ENCODE measurements at regions not wholly inside any gene's neighbourhood (a gene's known extent, or its start where the extent isn't known, plus 50 kb on each side); places are given as distances from the start of the nearest gene placed in this dataset.
"Not testable (repeated sequence)": the region's sequence is repeated elsewhere in the genome, so short reads cannot be mapped to it uniquely, and the experiment has no call there.

DNA sequence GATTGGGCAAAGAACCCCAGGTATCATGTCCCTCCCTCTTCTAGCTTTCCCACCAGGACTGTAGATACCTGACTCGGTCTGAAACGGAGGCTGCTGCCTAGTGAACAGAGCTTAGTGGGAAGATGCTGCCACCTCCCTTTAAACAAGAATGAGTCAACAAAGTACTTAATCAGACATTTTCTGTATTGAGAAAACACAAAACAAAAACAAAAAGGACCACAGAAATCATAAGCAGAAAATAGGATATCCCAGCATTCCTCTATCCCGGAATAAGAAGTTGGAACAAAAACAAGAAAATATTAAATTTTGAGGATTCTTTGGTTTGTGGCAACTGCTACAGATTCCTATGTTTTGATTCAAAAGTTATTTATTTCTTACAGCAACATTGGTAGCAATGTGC, 51.7 kb upstream of the COL8A1 start:
- DNase-seq (ENCODE audit: low spot score), result no peak

DNA sequence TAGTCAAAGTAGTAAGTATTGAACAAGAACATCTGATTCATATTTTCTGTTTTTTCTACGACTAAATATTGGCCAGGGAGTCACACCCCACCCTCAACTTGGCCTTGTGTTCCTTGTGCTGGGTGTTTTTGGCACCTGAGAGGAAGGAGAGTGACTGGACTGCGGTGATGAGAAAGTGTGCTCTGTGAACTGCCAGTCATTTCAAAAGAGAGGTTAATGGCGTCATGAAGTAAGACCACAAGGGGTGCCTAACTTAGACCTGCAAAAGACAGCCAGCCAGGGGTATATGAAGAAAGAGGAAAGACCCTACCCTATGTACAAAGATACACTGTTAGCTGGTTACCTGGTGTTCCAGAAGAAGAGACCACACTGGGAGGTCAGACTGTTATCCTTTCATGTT, 58.4 kb upstream of the COL8A1 start:
- no peak for DNase-seq (ENCODE audit: low spot score)

DNA sequence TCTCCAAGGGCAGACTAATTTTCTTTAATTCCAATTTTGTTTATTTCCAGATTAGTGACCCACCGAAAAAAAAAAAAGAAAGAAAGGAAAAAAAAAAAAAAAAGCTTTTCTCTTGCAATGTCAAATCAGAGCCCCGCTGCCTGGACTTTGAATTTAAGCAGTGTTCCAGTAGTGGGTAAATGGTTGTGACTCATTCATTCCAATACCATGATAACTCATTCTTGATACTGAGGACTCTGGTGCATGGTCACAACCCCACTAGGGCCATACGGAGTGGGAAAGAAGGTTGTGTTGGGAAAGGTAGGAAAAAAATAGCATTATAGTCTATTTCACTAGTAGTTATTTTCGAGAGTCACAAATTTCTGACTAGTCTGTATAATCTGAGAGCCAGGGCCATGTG, 59.1 kb upstream of the COL8A1 start:
- no peak for DNase-seq (ENCODE audit: low spot score)

DNA sequence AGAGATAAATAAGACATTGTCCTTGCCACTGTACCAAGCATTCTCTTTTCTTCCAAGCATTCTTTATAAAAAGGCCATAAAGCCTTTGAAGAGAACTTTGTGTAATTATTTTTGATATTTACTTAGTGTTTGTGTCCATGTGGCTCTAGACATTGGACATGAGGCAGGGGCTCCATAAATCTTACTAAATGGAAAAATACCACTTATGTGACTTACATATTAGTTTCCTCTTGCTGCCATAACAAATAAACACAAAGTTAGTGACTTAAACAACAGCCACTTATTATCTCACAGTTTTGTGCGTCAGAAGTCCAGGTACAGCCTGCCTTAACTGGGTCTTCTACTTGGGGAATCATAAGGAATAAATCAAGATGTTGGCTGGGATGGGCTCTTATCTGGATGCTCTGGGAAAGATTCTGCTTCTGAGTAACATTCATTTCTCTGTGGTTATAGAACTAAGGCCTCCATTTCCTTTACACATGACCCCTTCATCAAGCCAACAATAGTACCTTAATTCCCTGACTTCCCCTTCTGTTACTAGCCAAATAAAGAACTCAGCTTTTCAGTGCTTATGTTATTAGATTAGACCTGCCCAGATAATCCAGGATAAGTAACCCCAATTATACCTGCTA, 59.9 kb upstream of the COL8A1 start:
- DNase-seq (ENCODE audit: low spot score), result no peak

DNA sequence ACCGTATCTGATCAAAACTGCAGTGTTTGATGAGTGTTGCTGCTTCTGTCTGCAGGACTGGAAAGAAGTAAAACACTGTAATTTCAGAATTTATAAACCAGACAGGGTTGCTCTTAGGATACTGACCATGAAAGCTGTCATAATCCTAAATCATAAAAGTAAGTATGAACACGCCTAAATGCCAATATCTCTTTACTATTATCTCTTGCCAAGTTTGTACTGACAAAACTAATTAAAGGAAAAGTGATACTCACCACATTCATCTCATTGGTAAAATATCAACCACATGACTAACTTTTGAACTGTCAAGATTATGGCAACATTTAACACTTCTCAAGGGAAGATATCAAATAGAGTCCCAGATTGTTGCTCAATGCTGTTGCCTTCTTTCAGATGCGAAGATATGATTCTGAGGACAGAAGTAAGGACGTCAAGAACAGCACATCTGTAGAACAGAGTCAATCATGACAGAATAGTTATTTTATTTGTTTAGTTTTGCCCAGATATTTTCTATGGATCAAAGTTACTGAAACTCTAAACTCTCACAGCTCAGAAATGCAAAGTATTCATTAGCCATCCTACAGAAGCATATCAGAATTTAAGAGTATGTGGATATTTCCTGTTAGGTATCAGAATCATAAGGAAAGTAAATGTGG, 61.4 kb upstream of the COL8A1 start:
- DNase-seq (ENCODE audit: low spot score), result no peak

DNA sequence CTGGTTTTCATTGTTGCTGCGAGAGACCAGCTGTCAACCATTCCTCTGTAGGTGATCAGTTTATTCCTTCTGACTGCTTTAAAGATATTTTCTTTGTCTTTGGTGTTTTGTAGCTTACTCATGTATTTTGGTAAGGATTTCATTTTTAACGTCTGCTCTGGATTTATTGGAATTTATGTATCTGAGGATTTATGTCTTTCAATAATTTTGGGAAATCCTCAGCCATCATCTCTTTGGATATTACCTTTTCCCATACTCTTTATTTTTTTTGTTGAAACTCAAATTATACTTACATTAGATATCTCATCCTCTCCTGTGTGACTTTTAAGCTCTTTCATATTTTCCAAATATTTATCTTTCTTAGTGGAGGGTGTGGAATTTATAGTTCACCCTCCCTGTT, 62.7 kb upstream of the COL8A1 start:
- DNase-seq (ENCODE audit: low spot score), result no peak

DNA sequence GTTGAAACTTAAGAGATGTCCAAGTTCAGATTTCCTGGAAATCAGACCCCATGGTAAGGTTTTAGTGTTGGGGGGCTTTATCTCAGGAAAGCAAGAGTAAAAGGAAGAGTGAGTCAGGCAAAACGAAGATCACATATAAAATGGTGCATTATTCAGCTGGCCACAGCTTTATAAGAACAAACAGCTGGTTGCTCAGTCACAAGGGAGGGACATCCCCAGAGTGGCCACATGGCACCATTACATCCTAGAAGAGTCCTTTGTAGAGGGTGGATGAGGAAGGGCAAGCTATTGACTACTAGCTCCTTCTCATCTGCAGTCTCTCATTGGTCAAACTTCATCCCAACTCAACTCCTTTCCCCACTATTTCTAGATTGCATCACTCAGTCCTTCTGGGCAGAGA, 68.3 kb upstream of the COL8A1 start:
- DNase-seq (ENCODE audit: low spot score), result no peak

DNA sequence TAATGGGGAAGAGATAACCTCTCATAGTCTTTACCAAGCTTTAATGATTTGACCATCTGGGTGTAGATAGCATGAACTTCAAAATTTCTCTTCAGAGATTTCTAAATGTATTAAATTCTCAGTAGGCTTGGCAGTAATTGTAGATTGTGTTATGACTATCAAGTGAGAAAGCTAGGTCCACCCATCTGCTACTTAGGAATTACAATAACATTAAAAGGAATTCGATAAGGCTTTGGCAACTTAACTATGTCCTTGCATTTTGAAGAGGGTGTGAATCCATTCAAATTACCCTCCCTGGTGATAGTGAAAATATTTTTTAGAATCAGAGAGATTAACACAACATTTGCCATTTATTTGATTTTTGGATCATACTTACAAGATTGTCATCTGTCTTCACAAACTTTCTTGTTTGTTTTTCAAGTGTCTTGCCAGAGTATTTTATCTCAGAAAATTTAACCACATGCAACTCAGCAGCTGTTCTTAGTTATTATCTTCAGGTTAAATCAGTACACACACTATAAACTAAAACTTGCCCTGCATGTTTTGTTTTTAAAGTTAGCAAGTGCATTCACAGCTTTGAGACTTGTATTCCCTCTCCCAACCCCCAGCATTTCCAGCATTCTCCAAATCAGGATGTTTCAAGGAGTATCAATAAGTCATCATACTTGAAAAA, 69.6 kb upstream of the COL8A1 start:
- no peak for DNase-seq (ENCODE audit: low spot score)

DNA sequence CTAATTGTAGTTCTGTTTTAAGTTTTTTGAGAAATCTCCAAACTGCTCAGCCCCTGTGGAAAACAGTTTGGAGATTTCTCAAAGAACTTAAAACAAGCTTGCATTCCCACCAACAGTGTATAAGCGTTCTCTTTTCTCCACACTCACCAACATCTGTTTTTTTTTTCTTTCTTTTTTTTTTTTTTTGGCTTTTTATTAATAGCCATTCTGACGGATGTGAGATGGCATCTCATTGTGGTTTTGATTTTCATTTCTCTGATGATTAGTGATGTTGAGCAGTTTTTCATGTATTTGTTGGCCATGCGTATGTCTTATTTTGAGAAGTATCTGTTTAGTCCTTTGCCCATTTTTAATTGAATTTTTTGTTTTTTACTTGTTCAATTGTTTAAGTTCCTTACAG, 73.1 kb upstream of the COL8A1 start:
- DNase-seq (ENCODE audit: low spot score), result no peak

DNA sequence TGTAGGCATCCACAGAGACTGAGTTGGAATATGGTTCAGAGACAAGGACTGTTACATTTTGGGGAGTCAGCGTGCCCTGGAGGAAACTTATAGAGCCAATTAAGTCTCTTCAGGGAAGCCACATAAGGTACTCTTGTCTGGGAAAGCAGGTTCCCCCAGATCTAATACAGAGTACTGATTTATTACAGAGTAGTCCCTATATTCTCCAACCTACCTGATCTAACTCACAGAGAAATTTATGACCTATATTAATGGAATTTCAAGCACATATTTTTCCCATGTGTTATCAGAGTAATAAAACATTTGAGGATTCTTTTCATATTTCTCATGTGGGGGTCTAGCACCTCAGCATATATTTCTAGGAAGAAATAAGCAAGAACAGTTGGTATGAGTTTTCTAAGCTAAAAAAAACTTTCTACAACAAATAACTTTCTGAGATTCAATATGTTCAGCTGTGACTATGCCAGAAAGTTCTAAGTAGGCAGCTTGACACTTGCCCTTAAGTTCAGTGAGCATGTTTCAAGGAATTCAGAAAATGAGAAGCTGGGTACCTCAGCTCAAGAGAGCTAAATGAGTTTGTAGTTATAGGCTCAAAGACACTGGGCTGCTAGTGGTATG, 75.3 kb upstream of the COL8A1 start:
- no peak for DNase-seq (ENCODE audit: low spot score)

DNA sequence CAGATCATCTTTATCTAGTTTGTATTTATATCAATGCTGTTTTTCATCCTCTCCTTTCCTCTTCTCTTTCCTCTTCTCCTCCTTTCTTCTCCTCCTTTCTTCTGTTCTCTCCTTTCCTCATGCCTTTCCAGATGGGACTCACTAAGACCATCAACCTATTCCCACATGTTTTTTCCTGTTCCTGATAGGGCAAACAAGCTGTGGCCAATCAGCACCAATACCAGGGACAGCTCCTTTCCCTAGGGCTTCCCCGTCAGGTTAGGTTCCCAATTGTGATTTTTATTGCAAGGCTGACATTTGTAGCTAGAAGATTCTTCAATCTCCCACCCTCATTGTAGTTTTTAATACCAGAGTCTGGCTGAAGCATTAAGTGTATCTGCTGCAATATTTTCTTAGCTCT, 76.3 kb upstream of the COL8A1 start:
- DNase-seq (ENCODE audit: low spot score), result no peak

DNA sequence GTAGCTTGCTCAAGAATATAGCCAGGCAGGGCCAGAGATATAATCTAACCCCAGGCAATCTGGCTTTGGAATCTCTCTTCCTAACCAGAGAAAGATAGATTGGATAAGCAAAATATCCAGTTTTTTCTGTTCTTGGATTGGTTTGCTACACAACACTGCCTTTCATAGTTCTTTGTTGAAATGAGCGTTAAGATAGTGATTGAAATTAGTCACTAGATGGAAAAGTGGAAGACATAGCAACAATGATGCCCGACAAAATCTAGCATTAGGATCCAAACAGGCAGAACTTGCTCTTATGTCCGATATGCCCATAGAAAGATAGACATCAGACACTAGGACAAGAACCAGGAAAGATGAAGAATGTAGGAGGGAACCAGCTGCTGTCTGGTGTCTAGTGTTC, 77.3 kb upstream of the COL8A1 start:
- no peak for DNase-seq (ENCODE audit: low spot score)

DNA sequence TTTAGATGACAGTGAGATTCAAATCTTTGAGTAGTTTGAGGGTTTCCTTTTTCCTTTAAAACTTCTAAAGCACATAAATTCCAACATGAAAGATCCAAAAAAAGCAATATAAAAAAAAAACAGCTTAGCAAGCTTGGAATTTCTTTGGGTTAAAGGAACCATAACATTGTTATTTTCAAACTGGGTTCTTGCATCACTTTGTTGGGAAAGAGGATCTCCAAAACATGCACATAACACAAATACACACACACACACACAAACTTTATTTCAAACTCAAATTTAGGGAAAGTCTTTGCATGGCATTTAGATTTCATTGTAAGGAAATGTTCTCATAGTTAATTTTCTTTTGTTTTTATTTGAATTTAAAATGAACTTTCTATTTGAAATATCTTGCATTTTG, 79.2 kb upstream of the COL8A1 start:
- no peak for DNase-seq (ENCODE audit: low spot score)

DNA sequence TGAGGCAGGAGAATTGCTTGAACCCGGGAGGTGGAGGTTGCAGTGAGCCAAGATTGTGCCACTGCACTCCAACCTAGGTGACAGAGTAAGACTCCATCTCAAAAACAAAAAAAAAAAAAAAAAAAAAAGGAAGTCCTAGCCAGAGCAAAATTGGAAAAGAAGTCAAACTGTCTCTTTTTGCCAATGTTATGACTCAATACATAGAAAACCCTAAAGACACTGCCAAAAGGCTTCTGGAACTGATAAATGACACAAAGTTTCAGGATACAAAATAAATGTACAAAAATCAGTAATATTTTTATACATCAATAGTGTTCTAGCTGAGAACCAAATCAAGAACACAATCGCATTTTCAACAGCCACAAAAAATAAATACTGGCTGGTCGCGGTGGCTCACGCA, 82.5 kb upstream of the COL8A1 start:
- DNase-seq (ENCODE audit: low spot score), result not testable (repeated sequence)

DNA sequence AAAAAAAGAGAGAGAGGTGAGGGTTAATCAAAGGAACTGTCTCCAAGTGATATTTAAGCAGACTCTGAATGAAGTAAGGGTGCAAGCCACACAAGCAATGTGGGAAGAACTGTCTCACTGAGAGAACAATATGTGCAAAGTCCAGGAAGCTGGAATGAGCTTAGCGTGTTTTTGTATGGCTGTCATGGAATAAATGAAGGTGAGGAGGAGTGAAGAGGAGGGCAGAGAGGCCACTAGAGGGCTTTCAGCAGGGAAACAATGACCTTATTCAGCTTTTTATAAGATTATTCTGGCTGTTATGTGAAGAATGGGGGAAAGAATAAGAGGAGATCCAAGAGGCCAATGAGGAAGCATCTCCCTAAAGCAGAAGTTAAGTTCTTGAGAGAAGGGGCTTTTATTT, 86.9 kb upstream of the COL8A1 start:
- no peak for DNase-seq (ENCODE audit: low spot score)

DNA sequence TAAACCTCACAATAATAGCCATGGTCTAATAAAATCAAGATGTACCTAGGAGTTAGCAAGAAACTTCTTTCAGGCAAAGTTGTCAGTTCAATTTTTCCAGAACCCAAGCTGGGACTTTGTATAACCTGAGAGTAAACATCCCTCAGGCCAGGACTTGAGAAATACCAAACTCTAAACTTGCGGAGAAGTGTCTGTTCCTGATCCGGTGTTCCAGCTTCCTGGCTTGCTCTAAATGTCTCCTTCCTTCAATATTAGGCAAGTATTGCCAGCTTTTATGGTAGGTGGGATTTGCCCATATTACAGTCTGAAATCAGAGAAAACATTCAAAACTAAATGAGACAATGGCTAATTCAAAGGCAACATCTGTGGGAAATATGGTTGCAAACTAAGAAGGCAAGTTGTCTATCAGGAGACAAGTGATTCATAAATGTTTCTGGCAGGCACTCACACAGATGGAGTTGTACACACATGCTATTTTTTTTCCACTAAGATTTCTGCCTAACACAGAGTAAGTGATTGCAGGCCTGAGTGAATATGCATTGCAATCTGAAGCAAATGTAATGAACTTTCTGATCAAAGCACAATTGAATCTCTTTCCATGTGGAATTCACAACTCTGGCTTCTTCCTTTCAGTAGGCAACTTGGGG, 88.3 kb upstream of the COL8A1 start:
- DNase-seq (ENCODE audit: low spot score), result no peak

DNA sequence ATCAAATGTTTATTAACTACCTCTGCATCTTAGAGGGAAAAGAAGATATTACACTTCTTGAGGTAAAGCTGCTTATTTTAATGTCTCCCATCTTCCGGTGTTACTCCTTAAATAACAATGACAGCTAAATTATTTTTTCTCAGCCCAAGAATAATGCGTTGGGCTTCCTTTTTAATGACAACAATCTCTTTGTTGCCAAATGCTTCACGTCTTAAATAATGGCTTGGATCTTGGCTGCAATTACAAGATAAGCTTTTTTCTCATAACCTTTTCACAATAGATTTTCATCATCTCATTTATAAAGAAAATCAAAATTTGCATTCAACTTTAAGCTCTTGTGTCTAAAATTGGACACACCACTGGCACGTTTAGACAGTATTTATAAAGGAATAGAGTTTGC, 89.2 kb upstream of the COL8A1 start:
- no peak for DNase-seq (ENCODE audit: low spot score)

DNA sequence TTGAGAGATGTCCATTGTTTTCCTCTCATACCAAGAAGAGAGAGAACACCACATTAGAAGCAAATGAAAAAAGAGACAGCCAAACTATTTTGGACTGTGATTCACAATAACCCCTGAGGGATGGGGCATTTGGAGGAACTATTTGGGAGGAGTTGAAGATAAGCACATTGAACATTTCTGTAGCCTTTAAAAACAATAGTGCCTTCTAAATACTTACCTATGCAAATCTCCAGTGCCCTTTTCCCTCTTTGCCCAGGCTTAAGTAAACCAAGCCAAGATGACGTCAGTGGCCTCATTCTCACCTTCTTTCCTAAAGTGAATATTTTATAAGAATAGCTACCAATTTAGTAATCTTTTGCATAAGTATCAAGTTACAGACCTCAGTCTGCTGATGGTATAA, 89.7 kb upstream of the COL8A1 start:
- DNase-seq (ENCODE audit: low spot score), result no peak

DNA sequence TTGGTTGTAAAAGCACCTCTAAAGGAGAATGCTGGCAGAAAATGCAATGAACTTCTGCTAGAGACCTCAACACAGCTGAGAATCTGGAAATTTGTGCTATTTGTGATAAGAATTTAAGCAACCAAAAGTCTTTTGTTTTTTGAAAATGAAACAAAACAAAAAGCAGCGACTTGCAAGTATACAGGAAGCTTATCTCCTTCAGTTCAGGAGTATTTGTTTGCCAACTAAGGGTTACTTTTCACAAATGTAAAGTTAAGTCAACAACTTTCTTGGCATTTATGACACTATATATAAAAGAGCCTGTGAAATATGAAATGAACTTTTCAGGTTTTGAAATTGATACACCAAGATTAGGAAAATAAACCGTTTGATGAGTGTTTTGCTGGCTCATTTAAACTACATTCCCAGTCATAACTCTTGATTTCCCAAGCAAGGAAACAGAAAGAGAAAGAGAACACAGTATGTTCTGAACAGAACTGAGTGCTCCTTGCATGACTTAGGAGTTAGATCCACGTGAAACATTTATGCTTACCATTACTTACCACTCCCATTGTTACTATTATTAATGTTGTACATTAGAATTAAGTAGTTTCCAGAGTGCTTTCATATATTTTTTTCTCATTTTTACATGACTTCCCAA, 92.3 kb upstream of the COL8A1 start:
- DNase-seq (ENCODE audit: low spot score), result no peak

DNA sequence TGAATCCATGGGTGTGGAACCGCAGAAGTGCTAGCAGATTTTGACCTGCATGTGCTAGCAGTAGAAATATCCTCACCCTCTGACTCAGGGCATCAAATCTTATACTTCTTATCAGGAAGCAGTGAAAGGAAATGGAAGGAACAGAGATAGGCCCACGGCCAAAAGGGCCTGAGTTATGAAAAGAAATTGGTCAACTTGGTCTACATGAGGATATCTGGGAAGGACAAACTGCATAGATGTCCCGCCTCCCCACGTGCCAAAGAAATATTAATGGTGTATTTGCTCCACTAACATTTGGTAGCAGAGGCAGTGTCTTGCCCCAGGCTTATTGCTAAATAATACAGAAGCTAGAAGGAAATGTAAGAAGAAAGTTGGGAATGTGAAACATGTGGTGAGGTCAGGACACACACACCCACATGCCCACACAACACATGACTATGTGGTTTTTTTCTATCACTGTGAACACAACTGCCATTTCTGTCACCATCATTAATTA, 93.6 kb upstream of the COL8A1 start:
- DNase-seq (ENCODE audit: low spot score), result no peak

DNA sequence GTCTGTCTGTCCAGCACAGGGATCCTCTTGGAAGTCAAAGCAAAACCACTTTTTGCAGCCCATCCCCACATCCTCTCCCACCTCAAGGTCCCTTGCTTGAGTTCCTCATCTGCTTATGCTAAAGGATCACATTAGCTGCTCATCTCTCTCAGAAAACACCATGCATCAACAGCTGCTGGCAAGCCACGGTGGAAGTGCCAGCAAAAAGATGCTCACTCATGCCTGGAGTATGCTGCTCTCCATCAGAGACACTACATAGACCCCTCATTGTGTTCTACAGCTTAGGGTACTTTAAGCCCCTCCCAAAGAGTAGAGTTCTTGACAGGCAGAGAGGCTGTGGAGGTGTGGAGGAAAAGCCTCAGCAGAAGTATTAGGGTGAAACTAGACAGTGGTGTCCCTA, 94.6 kb upstream of the COL8A1 start:
- no peak for DNase-seq (ENCODE audit: low spot score)

Measured in left forelimb (tissue), 1 donor.